Vagina (tissue), 2 donors: ENCODE measurements at regions not wholly inside any gene's neighbourhood (a gene's known extent, or its start where the extent isn't known, plus 50 kb on each side); places are given as distances from the start of the nearest gene placed in this dataset.

Experiments used
- DNase-seq, 2 donors: peaks; one replicate each; pipeline ENCODE4 v3.0.0-alpha.2; 2017; ENCODE audit errors: extremely low spot score in 2 of 2
- H3K27ac ChIP-seq: fragments of 200-600 bp; sonication (generic); one replicate; pipeline ENCODE4 v1.5.1; 2019
- H3K27me3 ChIP-seq: fragments of 200-600 bp; sonication (generic); one replicate; pipeline ENCODE4 v1.5.1; 2019
- H3K36me3 ChIP-seq, 2 donors: fragments of 200-600 bp; sonication (generic); one replicate each; pipeline ENCODE4 v1.5.1; 2017 to 2019
- H3K4me1 ChIP-seq: fragments of 200-600 bp; sonication (generic); one replicate; pipeline ENCODE4 v1.5.1; 2019
- H3K4me3 ChIP-seq, 2 donors: fragments of 200-600 bp; sonication (generic); 1 replicate in 1 of 2; 2 replicates in 1 of 2; pipeline ENCODE4 v1.5.1; 2016 to 2019
- H3K9me3 ChIP-seq: fragments of 200-600 bp; sonication (generic); one replicate; pipeline ENCODE4 v1.5.1; 2019
- POLR2A ChIP-seq, 2 donors: fragments of 450-650 bp; IDR thresholded peaks; one replicate each; pipeline ENCODE4 v1.6.1; 2017; ENCODE audit warnings: antibody characterized with exemption in 2 of 2, mild to moderate bottlenecking in 2 of 2, moderate library complexity in 2 of 2
- POLR2AphosphoS5 ChIP-seq, 2 donors: sonication (generic); formaldehyde crosslinking; IDR thresholded peaks; one replicate each; pipeline ENCODE4 v1.9.0; 2017; ENCODE audit warnings: antibody characterized with exemption in 2 of 2, mild to moderate bottlenecking in 2 of 2, low read depth in 1 of 2; ENCODE audit not compliant: insufficient read depth in 1 of 2
- intact Hi-C: fragments of 100-400 bp; cut with DNase I; formaldehyde crosslinking; loops from one replicate; pipeline ENCODE4 v1.15.1; 2023
- TF ChIP-seq, protein P1 (sequence below), 3 experiments: fragments of 450-650 bp in 2 of 3; fragments of 200-600 bp in 1 of 3; sonication (generic) in 1 of 3; IDR thresholded peaks; one replicate each; pipeline ENCODE4 v1.5.1; 2017 to 2019; ENCODE audit warnings: antibody characterized with exemption in 3 of 3, mild to moderate bottlenecking in 2 of 3, moderate library complexity in 2 of 3

DNA sequence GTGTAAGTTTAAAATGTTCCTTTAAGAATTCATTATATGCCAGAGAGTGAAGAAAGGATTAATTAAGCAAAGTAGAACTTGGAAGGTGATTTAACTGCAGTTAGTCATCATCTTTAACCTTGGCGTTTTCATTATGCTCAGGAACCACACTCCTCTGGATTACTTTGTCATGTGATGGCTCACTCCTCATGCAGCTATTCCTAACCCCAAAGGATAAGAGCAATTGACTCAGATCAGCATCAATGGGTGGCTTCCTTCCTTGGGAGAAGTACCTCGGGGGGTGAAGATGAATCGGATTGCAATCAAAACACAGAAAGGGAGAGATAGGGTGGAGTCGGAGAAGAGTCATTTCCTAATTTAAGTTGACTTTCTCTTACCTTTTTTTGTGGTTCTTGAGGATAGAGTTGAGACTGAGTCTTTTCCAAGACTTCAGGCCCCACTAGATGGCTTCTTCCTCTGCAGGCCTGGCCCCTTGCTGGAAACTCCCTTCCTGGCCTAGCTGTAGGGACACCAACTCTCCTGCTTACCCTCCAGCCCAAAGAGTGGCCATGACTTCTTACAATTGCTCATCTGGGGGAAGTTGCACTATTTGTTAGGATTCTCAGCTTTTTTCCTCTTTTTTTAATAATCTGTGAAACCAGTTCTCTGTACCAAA, 238.6 kb upstream of the DDHD1 start:
- no peak for DNase-seq
- no peak overlapping the region for H3K4me3 ChIP-seq
- no peaks in the 10 kb centered on the region for H3K27me3 ChIP-seq
- H3K36me3 ChIP-seq, result no peaks in the 10 kb centered on the region
- H3K4me1 ChIP-seq, result peaks cover 10% of the 10 kb centered on the region
- intact Hi-C loops, result no loop called here
- peaks cover 4% of the 10 kb centered on the region for H3K9me3 ChIP-seq
- TF ChIP-seq, protein P1, sequence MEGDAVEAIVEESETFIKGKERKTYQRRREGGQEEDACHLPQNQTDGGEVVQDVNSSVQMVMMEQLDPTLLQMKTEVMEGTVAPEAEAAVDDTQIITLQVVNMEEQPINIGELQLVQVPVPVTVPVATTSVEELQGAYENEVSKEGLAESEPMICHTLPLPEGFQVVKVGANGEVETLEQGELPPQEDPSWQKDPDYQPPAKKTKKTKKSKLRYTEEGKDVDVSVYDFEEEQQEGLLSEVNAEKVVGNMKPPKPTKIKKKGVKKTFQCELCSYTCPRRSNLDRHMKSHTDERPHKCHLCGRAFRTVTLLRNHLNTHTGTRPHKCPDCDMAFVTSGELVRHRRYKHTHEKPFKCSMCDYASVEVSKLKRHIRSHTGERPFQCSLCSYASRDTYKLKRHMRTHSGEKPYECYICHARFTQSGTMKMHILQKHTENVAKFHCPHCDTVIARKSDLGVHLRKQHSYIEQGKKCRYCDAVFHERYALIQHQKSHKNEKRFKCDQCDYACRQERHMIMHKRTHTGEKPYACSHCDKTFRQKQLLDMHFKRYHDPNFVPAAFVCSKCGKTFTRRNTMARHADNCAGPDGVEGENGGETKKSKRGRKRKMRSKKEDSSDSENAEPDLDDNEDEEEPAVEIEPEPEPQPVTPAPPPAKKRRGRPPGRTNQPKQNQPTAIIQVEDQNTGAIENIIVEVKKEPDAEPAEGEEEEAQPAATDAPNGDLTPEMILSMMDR (IDR thresholded peaks at IDR 0.05), result no peak
- TF ChIP-seq POLR2AphosphoS5 (IDR thresholded peaks at IDR 0.05; ENCODE audit: insufficient read depth in 1 of 2, low read depth in 1 of 2), result no peak
- no peak for TF ChIP-seq POLR2A (IDR thresholded peaks at IDR 0.05)
- peak overlapping the region; percentile 13 for H3K27ac ChIP-seq

GRCh38 chr14:53391156-53391555, 238.0 kb upstream of the DDHD1 start:
- Histone ChIP-seq H3K4me1 (peaks cover 10% of the 10 kb centered on the region), H3K9me3 (peaks cover 4% of the 10 kb centered on the region), H3K27me3 (no peaks in the 10 kb centered on the region), H3K27ac (peak overlapping the region; percentile 13), H3K36me3 (no peaks in the 10 kb centered on the region), H3K4me3 (no peak overlapping the region)
- DNase-seq, result no peak
- TF ChIP-seq POLR2AphosphoS5 (IDR thresholded peaks at IDR 0.05; ENCODE audit: insufficient read depth in 1 of 2, low read depth in 1 of 2) (no peak), POLR2A (IDR thresholded peaks at IDR 0.05) (no peak)
- TF ChIP-seq, protein P1 (IDR thresholded peaks at IDR 0.05), result no peak
- intact Hi-C loops, result no loop called here

DNA sequence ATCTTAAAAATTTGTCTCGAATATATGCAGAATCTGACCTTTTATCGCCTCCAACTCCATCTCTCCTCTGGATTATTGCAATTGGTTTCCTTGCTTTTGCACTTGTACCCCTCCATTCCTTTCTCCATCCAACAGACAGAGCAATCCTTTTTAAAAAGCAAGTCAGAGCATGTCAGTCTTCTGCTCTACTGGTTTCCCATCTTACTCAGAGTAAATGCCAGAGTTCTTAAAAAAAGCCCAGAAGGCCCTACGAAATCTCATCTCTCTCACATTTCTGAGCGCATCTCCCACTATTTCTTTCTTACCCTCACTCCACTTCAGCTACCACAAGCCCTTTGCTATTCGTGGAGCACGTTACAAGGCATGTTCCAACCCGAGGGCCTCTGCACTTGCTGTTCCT, 236.9 kb upstream of the DDHD1 start:
- intact Hi-C loops, result no loop called here

DNA sequence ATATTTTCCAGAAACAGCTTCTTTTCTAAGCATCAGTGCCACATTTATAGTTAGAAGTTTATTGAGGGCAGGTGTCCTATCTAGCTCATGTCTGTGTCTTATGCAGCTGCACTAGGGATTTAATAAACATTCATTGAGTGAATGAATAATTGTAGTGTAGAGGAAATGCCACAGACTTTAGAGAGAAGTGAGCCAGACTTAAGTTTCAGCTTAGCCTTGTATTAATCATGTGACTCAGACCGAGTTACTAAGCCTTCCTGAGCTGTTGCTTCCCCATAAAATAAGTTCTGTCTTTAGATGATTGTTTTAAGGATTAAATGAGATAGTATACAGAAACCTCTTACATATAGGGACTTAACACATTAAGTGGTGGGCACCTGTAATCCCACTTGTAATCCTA, 236.1 kb upstream of the DDHD1 start:
- Histone ChIP-seq H3K4me1 (peaks cover 10% of the 10 kb centered on the region), H3K27me3 (no peaks in the 10 kb centered on the region), H3K9me3 (no peaks in the 10 kb centered on the region), H3K36me3 (no peaks in the 10 kb centered on the region), H3K27ac (no peak overlapping the region), H3K4me3 (no peak overlapping the region)
- intact Hi-C loops, result no loop called here
- TF ChIP-seq POLR2A (IDR thresholded peaks at IDR 0.05) (no peak), POLR2AphosphoS5 (IDR thresholded peaks at IDR 0.05; ENCODE audit: insufficient read depth in 1 of 2, low read depth in 1 of 2) (no peak)
- TF ChIP-seq, protein P1 (IDR thresholded peaks at IDR 0.05), result no peak
- DNase-seq, result no peak

More for the DNA sequence above, 236.9 kb upstream of the DDHD1 start:
- Histone ChIP-seq H3K4me1 (peaks cover 10% of the 10 kb centered on the region), H3K4me3 (no peak overlapping the region), H3K9me3 (peaks cover 3% of the 10 kb centered on the region), H3K36me3 (no peaks in the 10 kb centered on the region), H3K27me3 (no peaks in the 10 kb centered on the region), H3K27ac (no peak overlapping the region)
- DNase-seq, result no peak
- TF ChIP-seq POLR2AphosphoS5 (IDR thresholded peaks at IDR 0.05; ENCODE audit: insufficient read depth in 1 of 2, low read depth in 1 of 2) (no peak), POLR2A (IDR thresholded peaks at IDR 0.05) (no peak)
- TF ChIP-seq, protein P1 (IDR thresholded peaks at IDR 0.05), result no peak

- DNase-seq, result no peak
- no peak overlapping the region for H3K4me3 ChIP-seq
- intact Hi-C loops, result no loop called here
- no peaks in the 10 kb centered on the region for H3K9me3 ChIP-seq
- TF ChIP-seq POLR2A (IDR thresholded peaks at IDR 0.05) (no peak), POLR2AphosphoS5 (IDR thresholded peaks at IDR 0.05; ENCODE audit: insufficient read depth in 1 of 2, low read depth in 1 of 2) (no peak)
- TF ChIP-seq, protein P1 (IDR thresholded peaks at IDR 0.05), result no peak
- H3K27me3 ChIP-seq, result no peaks in the 10 kb centered on the region
- peaks cover 3% of the 10 kb centered on the region for H3K4me1 ChIP-seq
- no peak overlapping the region for H3K27ac ChIP-seq
- H3K36me3 ChIP-seq, result no peaks in the 10 kb centered on the region
Observed at GRCh38 chr14:53386362-53386761, 233.2 kb upstream of the DDHD1 start.
